Vagina (tissue), 2 donors: ENCODE measurements at regions not wholly inside any gene's neighbourhood (a gene's known extent, or its start where the extent isn't known, plus 50 kb on each side); places are given as distances from the start of the nearest gene placed in this dataset.

Source experiments
- POLR2A ChIP-seq, 2 donors: fragments of 450-650 bp; IDR thresholded peaks; one replicate each; pipeline ENCODE4 v1.6.1; 2017; ENCODE audit warnings: antibody characterized with exemption in 2 of 2, mild to moderate bottlenecking in 2 of 2, moderate library complexity in 2 of 2
- POLR2AphosphoS5 ChIP-seq, 2 donors: sonication (generic); formaldehyde crosslinking; IDR thresholded peaks; one replicate each; pipeline ENCODE4 v1.9.0; 2017; ENCODE audit warnings: antibody characterized with exemption in 2 of 2, mild to moderate bottlenecking in 2 of 2, low read depth in 1 of 2; ENCODE audit not compliant: insufficient read depth in 1 of 2
- TF ChIP-seq, protein P1 (sequence below), 3 experiments: fragments of 450-650 bp in 2 of 3; fragments of 200-600 bp in 1 of 3; sonication (generic) in 1 of 3; IDR thresholded peaks; one replicate each; pipeline ENCODE4 v1.5.1; 2017 to 2019; ENCODE audit warnings: antibody characterized with exemption in 3 of 3, mild to moderate bottlenecking in 2 of 3, moderate library complexity in 2 of 3

DNA sequence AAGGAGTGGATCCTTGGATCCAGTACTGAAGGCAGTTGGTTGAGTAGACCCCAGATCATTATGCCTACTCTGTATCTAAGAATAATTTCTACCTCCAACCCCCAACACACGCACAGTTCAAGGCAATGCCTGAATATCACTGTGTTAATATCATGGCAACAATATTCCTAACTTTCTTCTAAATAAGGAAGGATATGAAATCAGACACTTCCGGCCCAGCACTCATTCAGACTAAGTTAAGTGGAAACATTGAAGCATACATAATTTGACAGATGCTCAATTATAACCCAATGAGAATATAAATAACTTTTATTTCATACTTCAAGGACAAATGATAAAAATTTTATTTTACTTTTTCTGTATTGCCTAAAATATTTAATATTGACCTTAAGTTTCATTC lies 153.6 kb upstream of the COL3A1 start:
- no peak for TF ChIP-seq POLR2A (IDR thresholded peaks at IDR 0.05)
- TF ChIP-seq, protein P1, sequence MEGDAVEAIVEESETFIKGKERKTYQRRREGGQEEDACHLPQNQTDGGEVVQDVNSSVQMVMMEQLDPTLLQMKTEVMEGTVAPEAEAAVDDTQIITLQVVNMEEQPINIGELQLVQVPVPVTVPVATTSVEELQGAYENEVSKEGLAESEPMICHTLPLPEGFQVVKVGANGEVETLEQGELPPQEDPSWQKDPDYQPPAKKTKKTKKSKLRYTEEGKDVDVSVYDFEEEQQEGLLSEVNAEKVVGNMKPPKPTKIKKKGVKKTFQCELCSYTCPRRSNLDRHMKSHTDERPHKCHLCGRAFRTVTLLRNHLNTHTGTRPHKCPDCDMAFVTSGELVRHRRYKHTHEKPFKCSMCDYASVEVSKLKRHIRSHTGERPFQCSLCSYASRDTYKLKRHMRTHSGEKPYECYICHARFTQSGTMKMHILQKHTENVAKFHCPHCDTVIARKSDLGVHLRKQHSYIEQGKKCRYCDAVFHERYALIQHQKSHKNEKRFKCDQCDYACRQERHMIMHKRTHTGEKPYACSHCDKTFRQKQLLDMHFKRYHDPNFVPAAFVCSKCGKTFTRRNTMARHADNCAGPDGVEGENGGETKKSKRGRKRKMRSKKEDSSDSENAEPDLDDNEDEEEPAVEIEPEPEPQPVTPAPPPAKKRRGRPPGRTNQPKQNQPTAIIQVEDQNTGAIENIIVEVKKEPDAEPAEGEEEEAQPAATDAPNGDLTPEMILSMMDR (IDR thresholded peaks at IDR 0.05), result no peak
- no peak for TF ChIP-seq POLR2AphosphoS5 (IDR thresholded peaks at IDR 0.05; ENCODE audit: insufficient read depth in 1 of 2, low read depth in 1 of 2)
